ENCODE measurements at regions not wholly inside any gene's neighbourhood (a gene's known extent, or its start where the extent isn't known, plus 50 kb on each side); places are given as distances from the start of the nearest gene placed in this dataset.
"Not testable (repeated sequence)": the region's sequence is repeated elsewhere in the genome, so short reads cannot be mapped to it uniquely, and the experiment has no call there.

DNA sequence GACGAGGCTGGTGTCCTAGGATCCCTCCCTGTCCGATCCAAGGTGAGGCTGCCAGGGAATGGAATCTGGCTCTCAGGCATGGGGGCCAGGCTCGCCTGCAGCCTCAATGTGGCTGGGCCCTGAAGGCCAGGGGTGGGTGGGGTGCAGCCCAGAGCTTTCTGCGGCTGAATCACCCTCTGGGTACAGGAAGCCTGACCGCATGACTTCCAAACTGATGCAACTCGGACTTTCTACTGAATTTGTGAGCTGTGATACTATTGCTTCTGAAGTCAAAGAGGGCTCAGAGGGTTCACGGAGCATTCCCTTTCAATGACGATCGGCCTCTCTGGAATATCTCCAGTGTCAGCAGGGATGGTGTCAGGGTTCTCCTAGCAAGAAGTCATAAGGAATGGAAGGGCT lies 123.7 kb downstream of the METRNL start:
- DNase-seq (ENCODE audit: low spot score), result peak; percentile 68

DNA sequence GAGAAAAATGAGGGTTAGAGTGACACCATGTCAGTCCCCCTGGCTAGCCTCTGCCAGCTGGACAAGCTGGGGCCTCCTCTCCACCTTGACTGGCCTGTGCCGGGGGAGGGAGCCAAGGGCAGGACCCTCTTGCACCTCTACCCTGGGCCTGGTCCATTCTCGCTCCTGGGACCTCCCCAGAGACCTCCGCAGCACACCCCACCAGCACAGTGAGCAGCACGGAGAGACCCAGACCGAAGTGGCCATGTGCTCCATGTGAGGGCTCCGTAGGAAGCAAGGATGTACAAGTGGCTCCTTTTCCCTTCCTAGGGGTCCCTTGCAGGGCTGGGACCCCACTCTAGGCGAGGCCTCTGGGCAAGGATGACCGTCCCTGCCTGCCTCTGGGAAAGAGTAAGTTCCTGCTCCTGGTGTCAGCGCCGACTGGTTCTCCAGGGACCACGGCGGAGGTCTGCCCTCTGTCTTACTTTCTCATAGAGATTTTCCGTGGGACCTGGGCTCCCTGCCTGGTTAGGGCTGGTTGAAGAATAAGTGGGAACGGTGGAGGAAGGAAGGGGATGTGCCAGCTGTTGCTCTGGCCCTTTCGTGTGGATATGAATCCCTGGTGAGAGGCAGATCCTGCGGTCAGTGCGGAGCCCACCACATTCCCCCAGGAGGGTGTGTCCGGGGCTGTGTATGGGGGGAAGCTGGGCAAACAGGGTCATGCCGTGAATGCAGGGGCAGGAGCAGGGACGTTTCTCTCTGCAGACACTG lies 124.2 kb downstream of the METRNL start:
- DNase-seq (ENCODE audit: low spot score), result no peak

DNA sequence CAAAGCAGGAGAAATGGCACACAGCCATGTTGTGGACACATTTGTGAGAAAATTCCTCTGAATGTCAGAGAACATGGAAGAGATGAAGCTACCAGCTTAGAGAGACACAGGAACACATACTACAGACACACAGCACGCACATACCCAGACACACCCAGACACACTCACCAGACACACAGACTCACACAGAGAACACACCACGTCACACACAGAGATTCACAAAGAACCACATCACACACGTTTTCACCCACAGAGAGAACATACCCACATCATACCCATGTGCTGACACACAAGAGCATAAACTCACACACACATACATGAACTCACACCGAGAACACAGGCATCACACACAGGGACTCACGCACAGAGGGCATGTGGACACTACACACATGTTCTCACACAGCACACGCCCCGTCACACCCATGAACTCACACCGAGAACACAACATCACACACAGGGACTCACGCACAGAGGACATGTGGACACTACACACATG lies 124.9 kb downstream of the METRNL start:
- DNase-seq (ENCODE audit: low spot score), result no peak

- DNase-seq (ENCODE audit: low spot score), result not testable (repeated sequence)
These were observed 125.5 kb downstream of the METRNL start for GRCh38 chr17:83204736-83205386.

DNA sequence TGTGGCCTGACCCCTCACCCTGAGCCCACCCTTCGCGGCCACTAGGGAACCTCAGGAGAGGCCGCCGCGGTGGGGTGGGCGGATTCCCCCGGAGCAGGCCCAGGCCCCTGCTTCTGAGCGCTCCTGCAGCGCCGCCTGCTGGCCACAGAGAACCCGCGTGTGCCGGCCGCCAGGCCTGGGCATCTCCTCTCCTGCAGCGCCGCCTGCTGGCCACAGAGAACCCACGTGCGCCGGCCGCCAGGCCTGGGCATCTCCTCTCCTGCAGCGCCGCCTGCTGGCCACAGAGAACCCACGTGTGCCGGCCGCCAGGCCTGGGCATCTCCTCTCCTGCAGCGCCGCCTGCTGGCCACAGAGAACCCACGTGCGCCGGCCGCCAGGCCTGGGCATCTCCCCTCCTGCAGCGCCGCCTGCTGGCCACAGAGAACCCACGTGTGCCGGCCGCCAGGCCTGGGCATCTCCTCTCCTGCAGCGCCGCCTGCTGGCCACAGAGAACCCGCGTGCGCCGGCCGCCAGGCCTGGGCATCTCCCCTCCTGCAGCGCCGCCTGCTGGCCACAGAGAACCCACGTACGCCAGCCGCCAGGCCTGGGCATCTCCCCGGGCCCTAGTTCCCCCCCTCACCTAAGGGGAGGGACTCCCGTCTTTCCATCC lies 126.1 kb downstream of the METRNL start:
- DNase-seq (ENCODE audit: low spot score), result not testable (repeated sequence)

GRCh38 chr17:83206036-83206394 lies 126.6 kb downstream of the METRNL start:
- not testable (repeated sequence) for DNase-seq (ENCODE audit: low spot score)

- DNase-seq (ENCODE audit: low spot score), result not testable (repeated sequence)
These were observed 127.6 kb downstream of the METRNL start for GRCh38 chr17:83206819-83207588.

GRCh38 chr17:83247001-83247400 lies 167.6 kb downstream of the METRNL start:
- DNase-seq (ENCODE audit: low spot score), result peak; percentile 20

All from H4 (cell line).